Activated CD8-positive, alpha-beta T cell treated with anti-CD3 and anti-CD28 coated beads, Interleukin-2, amount 10 ng/mL, durations not matched to agents 7 days and 5 days (primary cell): ENCODE measurements at regions not wholly inside any gene's neighbourhood (a gene's known extent, or its start where the extent isn't known, plus 50 kb on each side); places are given as distances from the start of the nearest gene placed in this dataset.
"Not testable (repeated sequence)": the region's sequence is repeated elsewhere in the genome, so short reads cannot be mapped to it uniquely, and the experiment has no call there.

Experiments used
- ATAC-seq: fragments of 150-1000 bp; cut with Tn5 transposase; one replicate; pipeline ENCODE4 v1.10.0; 2021; ENCODE audit warnings: moderate library complexity
- CTCF ChIA-PET: fragments of 350-600 bp; sonication (Branson Sonifier 250); formaldehyde crosslinking; loops from one replicate; lab custom pipeline; 2021; ENCODE audit warnings: antibody characterized with exemption; lab: Charles Lee
- POLR2A ChIA-PET: fragments of 350-600 bp; sonication (Branson Sonifier 250); formaldehyde crosslinking; loops from one replicate; lab custom pipeline; 2021; ENCODE audit warnings: antibody characterized with exemption; lab: Charles Lee
- DNase-seq: peaks from one replicate; pipeline ENCODE4 v3.0.0-alpha.2; 2020
- H3K27ac Mint-ChIP-seq: one replicate; pipeline ENCODE4 v1.8.0; 2021; ENCODE audit warnings: mild to moderate bottlenecking, mixed read lengths
- H3K27me3 Mint-ChIP-seq: one replicate; pipeline ENCODE4 v1.8.0; 2021; ENCODE audit warnings: low read depth, mixed read lengths
- H3K36me3 Mint-ChIP-seq: one replicate; pipeline ENCODE4 v1.8.0; 2021; ENCODE audit warnings: low read depth, mixed read lengths
- H3K4me1 Mint-ChIP-seq: one replicate; pipeline ENCODE4 v1.8.0; 2021; ENCODE audit warnings: low read depth, mixed read lengths
- H3K4me3 Mint-ChIP-seq: one replicate; pipeline ENCODE4 v1.8.0; 2021; ENCODE audit warnings: mild to moderate bottlenecking, mixed read lengths
- H3K9me3 Mint-ChIP-seq: one replicate; pipeline ENCODE4 v1.8.0; 2022; ENCODE audit warnings: mixed read lengths; ENCODE audit not compliant: insufficient read depth

DNA sequence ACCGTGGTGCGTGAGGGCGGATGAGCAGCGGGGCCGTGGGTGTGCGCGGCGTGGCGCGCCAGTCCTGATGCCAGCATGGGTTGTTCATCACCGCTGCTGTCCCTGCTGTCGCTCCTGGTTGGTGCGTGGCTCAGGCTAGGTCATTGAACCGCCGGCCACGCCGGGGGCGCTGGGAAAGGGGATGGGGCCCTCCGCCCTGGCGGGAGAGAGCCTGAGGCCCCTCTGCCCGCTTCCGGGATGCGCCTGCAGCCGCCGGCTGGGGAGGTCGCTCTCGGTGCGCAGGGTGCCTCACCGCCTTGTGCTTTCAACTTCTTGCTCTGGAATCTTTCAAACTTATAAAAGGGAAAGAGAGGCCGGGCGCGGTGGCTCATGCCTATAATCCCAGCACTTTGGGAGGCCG, 68.5 kb upstream of the ERV3-1 start:
- H3K27ac Mint-ChIP-seq, H3K9me3 Mint-ChIP-seq, ATAC-seq, H3K4me1 Mint-ChIP-seq, DNase-seq, POLR2A ChIA-PET, CTCF ChIA-PET, H3K27me3 Mint-ChIP-seq, H3K4me3 Mint-ChIP-seq: not testable (repeated sequence)
- peaks cover 30% of the 10 kb centered on the region for H3K36me3 Mint-ChIP-seq

DNA sequence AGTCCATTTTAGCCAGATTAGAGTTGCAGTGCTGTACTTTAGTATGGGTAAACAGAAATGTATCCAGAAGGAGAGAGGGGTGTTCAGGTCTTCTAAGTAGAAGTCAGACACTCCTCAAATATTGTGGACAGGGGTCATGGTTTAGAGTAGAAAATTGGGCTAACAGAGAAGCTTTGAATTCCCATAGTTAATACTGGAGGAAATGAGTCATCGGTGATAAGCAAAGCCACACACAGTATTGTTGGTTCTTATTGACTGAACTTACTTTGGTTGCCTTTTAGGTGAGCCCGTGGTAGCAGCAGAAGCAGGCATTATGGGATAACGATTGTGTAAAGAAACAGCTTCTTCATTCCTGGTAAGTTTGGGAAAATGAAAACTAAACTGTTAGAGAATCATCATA, 66.7 kb upstream of the ERV3-1 start:
- H3K4me3 Mint-ChIP-seq, H3K4me1 Mint-ChIP-seq, H3K9me3 Mint-ChIP-seq, POLR2A ChIA-PET, CTCF ChIA-PET, ATAC-seq, DNase-seq, H3K27ac Mint-ChIP-seq, H3K27me3 Mint-ChIP-seq: not testable (repeated sequence)
- H3K36me3 Mint-ChIP-seq, result peaks cover 34% of the 10 kb centered on the region

- H3K36me3 Mint-ChIP-seq, result peaks cover 30% of the 10 kb centered on the region
- H3K4me1 Mint-ChIP-seq, CTCF ChIA-PET, H3K27ac Mint-ChIP-seq, H3K4me3 Mint-ChIP-seq, DNase-seq, ATAC-seq, POLR2A ChIA-PET, H3K27me3 Mint-ChIP-seq, H3K9me3 Mint-ChIP-seq: not testable (repeated sequence)
Observed at GRCh38 chr7:65071854-65072431, 65.5 kb upstream of the ERV3-1 start.

GRCh38 chr7:65069476-65069875, 63.0 kb upstream of the ERV3-1 start:
- H3K36me3 Mint-ChIP-seq, result peaks cover 28% of the 10 kb centered on the region
- not testable (repeated sequence) for H3K9me3 Mint-ChIP-seq, H3K27ac Mint-ChIP-seq

DNA sequence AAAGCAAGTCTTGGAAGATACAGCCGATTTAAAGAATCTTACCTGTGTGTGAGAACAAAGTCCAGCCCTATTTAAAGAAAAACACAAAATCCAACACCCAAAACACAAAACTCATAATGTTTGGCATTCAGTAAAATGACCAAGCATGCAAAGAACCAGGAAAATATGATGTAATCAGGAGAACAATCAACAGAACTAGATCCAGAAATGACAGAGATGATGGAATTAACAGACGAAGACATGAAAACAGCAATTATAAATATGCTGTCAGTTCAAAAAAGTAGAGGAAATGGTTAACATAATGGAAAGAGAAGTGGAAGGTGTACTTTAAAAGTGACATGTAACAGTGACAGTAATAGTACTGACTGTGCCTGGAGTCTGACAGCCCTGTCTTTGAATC, 56.1 kb upstream of the ERV3-1 start:
- H3K27ac Mint-ChIP-seq, POLR2A ChIA-PET, CTCF ChIA-PET, H3K4me1 Mint-ChIP-seq, ATAC-seq, H3K9me3 Mint-ChIP-seq, DNase-seq, H3K4me3 Mint-ChIP-seq, H3K27me3 Mint-ChIP-seq: not testable (repeated sequence)
- H3K36me3 Mint-ChIP-seq, result peaks cover 19% of the 10 kb centered on the region

More at GRCh38 chr7:65069476-65069875, 63.0 kb upstream of the ERV3-1 start:
- POLR2A ChIA-PET, H3K4me1 Mint-ChIP-seq, H3K4me3 Mint-ChIP-seq, DNase-seq, H3K27me3 Mint-ChIP-seq, CTCF ChIA-PET, ATAC-seq: not testable (repeated sequence)

DNA sequence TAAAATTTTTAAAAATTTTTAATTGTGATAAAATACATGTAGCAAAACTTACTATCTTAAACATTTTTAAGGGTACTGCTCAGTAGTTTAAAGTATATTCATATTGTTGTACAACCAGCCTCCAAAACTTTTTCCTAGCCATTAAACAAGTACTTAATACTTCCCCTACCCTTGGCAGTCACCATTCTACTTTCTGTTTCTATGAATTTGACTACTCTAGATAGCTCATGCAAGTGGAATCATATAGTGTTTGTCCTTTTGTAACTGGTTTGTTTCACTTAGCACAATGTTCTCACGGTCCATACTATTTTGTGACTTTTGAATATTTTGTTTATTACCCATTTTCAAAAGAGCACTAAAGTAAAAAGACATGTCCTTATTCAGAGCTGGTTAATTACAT, 52.8 kb upstream of the ERV3-1 start:
- CTCF ChIA-PET, H3K27me3 Mint-ChIP-seq, DNase-seq, H3K9me3 Mint-ChIP-seq, H3K4me3 Mint-ChIP-seq, H3K27ac Mint-ChIP-seq, POLR2A ChIA-PET, H3K4me1 Mint-ChIP-seq, ATAC-seq: not testable (repeated sequence)
- H3K36me3 Mint-ChIP-seq, result peaks cover 28% of the 10 kb centered on the region
